HFFc6 (cell line): ENCODE measurements at regions not wholly inside any gene's neighbourhood (a gene's known extent, or its start where the extent isn't known, plus 50 kb on each side); places are given as distances from the start of the nearest gene placed in this dataset.

Experiments used
- DNase-seq: peaks from one replicate; pipeline ENCODE4 v3.0.0-alpha.2; 2018
- H3K27ac Mint-ChIP-seq: 2 replicates; pipeline ENCODE4 v1.8.0; 2020; ENCODE audit warnings: mild to moderate bottlenecking, mixed read lengths
- H3K27me3 Mint-ChIP-seq: 2 replicates; pipeline ENCODE4 v1.8.0; 2021; ENCODE audit warnings: mild to moderate bottlenecking, moderate library complexity, mixed read lengths; ENCODE audit not compliant: insufficient read depth
- H3K36me3 Mint-ChIP-seq: 2 replicates; pipeline ENCODE4 v1.8.0; 2021; ENCODE audit warnings: low read depth, mixed read lengths
- H3K4me1 Mint-ChIP-seq: 2 replicates; pipeline ENCODE4 v1.8.0; 2020; ENCODE audit warnings: low read depth, mixed read lengths
- H3K4me3 Mint-ChIP-seq: 2 replicates; pipeline ENCODE4 v1.8.0; 2020; ENCODE audit warnings: mild to moderate bottlenecking, moderate library complexity, mixed read lengths
- H3K9me3 Mint-ChIP-seq: 2 replicates; pipeline ENCODE4 v1.8.0; 2020; ENCODE audit warnings: mild to moderate bottlenecking, mixed read lengths
- TF ChIP-seq, protein P1 (sequence below): fragments of 200-600 bp; sonication (generic); IDR thresholded peaks from 2 replicates; pipeline ENCODE4 v1.5.0; 2021; ENCODE audit warnings: antibody characterized with exemption, mild to moderate bottlenecking

GRCh38 chr2:128691526-128691925 lies 372.9 kb upstream of the HS6ST1 start:
- no peak for DNase-seq
- Mint-ChIP-seq H3K36me3 (no peaks in the 10 kb centered on the region), H3K4me1 (no peaks in the 10 kb centered on the region), H3K27ac (no peak overlapping the region), H3K9me3 (no peaks in the 10 kb centered on the region), H3K4me3 (no peak overlapping the region), H3K27me3 (peaks cover 40% of the 10 kb centered on the region)
- TF ChIP-seq, protein P1, sequence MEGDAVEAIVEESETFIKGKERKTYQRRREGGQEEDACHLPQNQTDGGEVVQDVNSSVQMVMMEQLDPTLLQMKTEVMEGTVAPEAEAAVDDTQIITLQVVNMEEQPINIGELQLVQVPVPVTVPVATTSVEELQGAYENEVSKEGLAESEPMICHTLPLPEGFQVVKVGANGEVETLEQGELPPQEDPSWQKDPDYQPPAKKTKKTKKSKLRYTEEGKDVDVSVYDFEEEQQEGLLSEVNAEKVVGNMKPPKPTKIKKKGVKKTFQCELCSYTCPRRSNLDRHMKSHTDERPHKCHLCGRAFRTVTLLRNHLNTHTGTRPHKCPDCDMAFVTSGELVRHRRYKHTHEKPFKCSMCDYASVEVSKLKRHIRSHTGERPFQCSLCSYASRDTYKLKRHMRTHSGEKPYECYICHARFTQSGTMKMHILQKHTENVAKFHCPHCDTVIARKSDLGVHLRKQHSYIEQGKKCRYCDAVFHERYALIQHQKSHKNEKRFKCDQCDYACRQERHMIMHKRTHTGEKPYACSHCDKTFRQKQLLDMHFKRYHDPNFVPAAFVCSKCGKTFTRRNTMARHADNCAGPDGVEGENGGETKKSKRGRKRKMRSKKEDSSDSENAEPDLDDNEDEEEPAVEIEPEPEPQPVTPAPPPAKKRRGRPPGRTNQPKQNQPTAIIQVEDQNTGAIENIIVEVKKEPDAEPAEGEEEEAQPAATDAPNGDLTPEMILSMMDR = no peak

GRCh38 chr2:128692895-128693742 lies 374.5 kb upstream of the HS6ST1 start:
- Mint-ChIP-seq H3K4me3 (no peak overlapping the region), H3K27ac (no peak overlapping the region), H3K36me3 (no peaks in the 10 kb centered on the region), H3K9me3 (no peaks in the 10 kb centered on the region), H3K27me3 (peaks cover 38% of the 10 kb centered on the region), H3K4me1 (no peaks in the 10 kb centered on the region)
- no peak for DNase-seq
- TF ChIP-seq, protein P1 = no peak

- peaks cover 38% of the 10 kb centered on the region for H3K27me3 Mint-ChIP-seq
- H3K4me1 Mint-ChIP-seq = no peaks in the 10 kb centered on the region
- H3K27ac Mint-ChIP-seq = no peak overlapping the region
- H3K36me3 Mint-ChIP-seq = no peaks in the 10 kb centered on the region
- H3K4me3 Mint-ChIP-seq = no peak overlapping the region
- no peak for DNase-seq
- TF ChIP-seq, protein P1 = no peak
- H3K9me3 Mint-ChIP-seq = no peaks in the 10 kb centered on the region
These were observed 375.0 kb upstream of the HS6ST1 start for GRCh38 chr2:128693743-128694029.

DNA sequence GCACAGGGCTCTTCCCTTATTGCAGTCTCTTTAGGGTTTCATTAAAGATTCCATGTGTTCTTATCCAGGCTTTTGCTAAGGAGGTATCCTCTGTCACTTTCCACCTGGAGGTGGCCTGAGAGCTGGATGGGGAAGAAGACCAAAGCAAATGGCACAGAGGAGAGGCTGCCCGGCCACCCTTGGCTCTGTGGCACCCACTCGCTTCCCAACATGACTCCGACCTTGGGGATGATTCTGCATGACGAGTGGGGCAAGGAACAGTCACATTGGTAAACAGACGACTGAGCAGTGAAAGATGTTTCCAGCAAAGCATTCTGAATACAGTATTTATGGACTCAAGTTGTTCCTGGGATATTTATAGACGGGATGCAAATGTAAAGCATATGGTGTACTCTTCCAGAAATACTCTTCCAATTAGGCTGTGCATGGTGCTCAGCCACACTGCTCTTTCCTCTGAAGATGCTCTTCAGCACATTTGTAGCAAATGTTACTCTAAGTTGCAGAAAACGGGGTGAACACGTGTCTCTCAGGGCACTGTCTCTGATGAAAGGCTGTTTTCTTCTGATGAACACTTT lies 377.1 kb upstream of the HS6ST1 start:
- no peak overlapping the region for H3K4me3 Mint-ChIP-seq
- H3K27me3 Mint-ChIP-seq = peaks cover 29% of the 10 kb centered on the region
- TF ChIP-seq, protein P1 = no peak
- H3K27ac Mint-ChIP-seq = no peak overlapping the region
- DNase-seq = no peak
- H3K4me1 Mint-ChIP-seq = no peaks in the 10 kb centered on the region
- no peaks in the 10 kb centered on the region for H3K9me3 Mint-ChIP-seq
- H3K36me3 Mint-ChIP-seq = no peaks in the 10 kb centered on the region

DNA sequence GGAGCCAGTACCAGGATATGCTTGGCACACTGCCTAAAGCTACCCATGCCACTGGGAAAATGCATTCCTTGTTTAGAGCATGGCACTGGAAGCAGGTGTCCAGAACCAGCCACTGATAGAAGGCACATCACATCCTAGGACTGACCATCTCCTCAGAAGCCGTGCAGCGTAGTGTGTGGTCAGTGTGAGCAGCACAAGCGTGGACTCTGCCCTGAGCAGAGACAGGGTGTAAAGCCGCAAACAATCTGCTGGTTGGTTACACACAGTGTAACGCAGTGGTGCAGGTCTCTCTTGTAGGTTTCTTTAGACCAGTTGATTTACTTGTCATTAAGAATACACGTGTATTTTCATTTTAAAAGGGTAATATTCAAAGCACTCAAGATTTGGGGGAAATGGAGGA lies 377.8 kb upstream of the HS6ST1 start:
- TF ChIP-seq, protein P1 = no peak
- Mint-ChIP-seq H3K27ac (no peak overlapping the region), H3K36me3 (no peaks in the 10 kb centered on the region), H3K4me3 (no peak overlapping the region), H3K27me3 (peaks cover 27% of the 10 kb centered on the region), H3K4me1 (no peaks in the 10 kb centered on the region), H3K9me3 (no peaks in the 10 kb centered on the region)
- no peak for DNase-seq
